ENCODE measurements at regions not wholly inside any gene's neighbourhood (a gene's known extent, or its start where the extent isn't known, plus 50 kb on each side); places are given as distances from the start of the nearest gene placed in this dataset.
"Not testable (repeated sequence)": the region's sequence is repeated elsewhere in the genome, so short reads cannot be mapped to it uniquely, and the experiment has no call there.

GRCh38 chr13:109323338-109323737 lies 463.0 kb downstream of the IRS2 start:
- no peaks in the 10 kb centered on the region for H3K36me3 Mint-ChIP-seq
- H3K4me1 Mint-ChIP-seq, result no peaks in the 10 kb centered on the region
- CTCF ChIA-PET, result no interaction called here
- no peaks in the 10 kb centered on the region for H3K36me3 ChIP-seq (ENCODE audit: control insufficient read depth in 2 of 2, extremely low read depth in 1 of 2, insufficient read depth in 1 of 2, low read length in 1 of 2)
- H3K4me3 Mint-ChIP-seq, result no peak overlapping the region
- POLR2A ChIA-PET, result no interaction called here
- H3K4me3 ChIP-seq (ENCODE audit: control insufficient read depth in 1 of 2, extremely low read depth in 1 of 2, low read length in 1 of 2), result no peak overlapping the region
- no peaks in the 10 kb centered on the region for H3K27me3 ChIP-seq (replicated peaks in 1 of 2; ENCODE audit: control insufficient read depth in 2 of 2, extremely low read depth in 1 of 2, insufficient read depth in 2 of 2, low read length in 1 of 2)
- no peaks in the 10 kb centered on the region for H3K4me1 ChIP-seq (ENCODE audit: control insufficient read depth in 1 of 2, extremely low read depth in 1 of 2, insufficient read depth in 2 of 2, low read length in 2 of 2)
- no peak for ATAC-seq (replicated peaks in 1 of 4)
- H3K27ac Mint-ChIP-seq, result no peak overlapping the region
- 87% methylated on average over 3 of the region's 4 CpGs for WGBS (ENCODE audit: insufficient coverage)
- peaks cover 0 to 15% of the 10 kb centered on the region in 2 donors for H3K27me3 Mint-ChIP-seq
- H3K9me3 ChIP-seq, result no peaks in the 10 kb centered on the region
- peaks cover 0 to under 1% (median under 1%) of the 10 kb centered on the region in 3 donors for H3K9me3 Mint-ChIP-seq
- no peak overlapping the region for H3K27ac ChIP-seq (ENCODE audit: low read length)
- no peak for DNase-seq

- peaks cover 0 to 8% (median 3%) of the 10 kb centered on the region in 3 donors for H3K9me3 Mint-ChIP-seq
- WGBS (ENCODE audit: insufficient coverage), result 84% methylated on average over 20 of the region's 23 CpGs
- no peaks in the 10 kb centered on the region for H3K36me3 Mint-ChIP-seq
- H3K27ac ChIP-seq (ENCODE audit: low read length), result no peak overlapping the region
- H3K9me3 ChIP-seq, result no peaks in the 10 kb centered on the region
- ChIA-PET POLR2A (no interaction called here), CTCF (no interaction called here)
- H3K27ac Mint-ChIP-seq, result no peak overlapping the region
- no peaks in the 10 kb centered on the region for H3K4me1 Mint-ChIP-seq
- H3K27me3 Mint-ChIP-seq, result peaks cover 0 to 7% of the 10 kb centered on the region in 2 donors
- no peaks in the 10 kb centered on the region for H3K36me3 ChIP-seq (ENCODE audit: control insufficient read depth in 2 of 2, extremely low read depth in 1 of 2, insufficient read depth in 1 of 2, low read length in 1 of 2)
- no peak overlapping the region for H3K4me3 ChIP-seq (ENCODE audit: control insufficient read depth in 1 of 2, extremely low read depth in 1 of 2, low read length in 1 of 2)
- no peaks in the 10 kb centered on the region for H3K27me3 ChIP-seq (replicated peaks in 1 of 2; ENCODE audit: control insufficient read depth in 2 of 2, extremely low read depth in 1 of 2, insufficient read depth in 2 of 2, low read length in 1 of 2)
- ATAC-seq (replicated peaks in 1 of 4) (no peak), DNase-seq (no peak)
- no peaks in the 10 kb centered on the region for H3K4me1 ChIP-seq (ENCODE audit: control insufficient read depth in 1 of 2, extremely low read depth in 1 of 2, insufficient read depth in 2 of 2, low read length in 2 of 2)
- no peak overlapping the region for H3K4me3 Mint-ChIP-seq
Observed at GRCh38 chr13:109318945-109319590, 467.3 kb downstream of the IRS2 start.

- H3K4me3 Mint-ChIP-seq, result no peak overlapping the region
- no peak overlapping the region for H3K27ac Mint-ChIP-seq
- H3K27me3 Mint-ChIP-seq, result peaks cover 0 to 5% of the 10 kb centered on the region in 2 donors
- 92% methylated on average over 2 of the region's 4 CpGs for WGBS (ENCODE audit: insufficient coverage)
- no peak for DNase-seq
- H3K36me3 ChIP-seq (ENCODE audit: control insufficient read depth in 2 of 2, extremely low read depth in 1 of 2, insufficient read depth in 1 of 2, low read length in 1 of 2), result no peaks in the 10 kb centered on the region
- H3K4me1 ChIP-seq (ENCODE audit: control insufficient read depth in 1 of 2, extremely low read depth in 1 of 2, insufficient read depth in 2 of 2, low read length in 2 of 2), result no peaks in the 10 kb centered on the region
- POLR2A ChIA-PET, result no interaction called here
- ATAC-seq (replicated peaks in 1 of 4), result no peak
- CTCF ChIA-PET, result no interaction called here
- H3K27me3 ChIP-seq (replicated peaks in 1 of 2; ENCODE audit: control insufficient read depth in 2 of 2, extremely low read depth in 1 of 2, insufficient read depth in 2 of 2, low read length in 1 of 2), result no peaks in the 10 kb centered on the region
- H3K36me3 Mint-ChIP-seq, result no peaks in the 10 kb centered on the region
- H3K9me3 ChIP-seq, result no peaks in the 10 kb centered on the region
- peaks cover 0 to 8% (median 3%) of the 10 kb centered on the region in 3 donors for H3K9me3 Mint-ChIP-seq
- no peaks in the 10 kb centered on the region for H3K4me1 Mint-ChIP-seq
- no peak overlapping the region for H3K4me3 ChIP-seq (ENCODE audit: control insufficient read depth in 1 of 2, extremely low read depth in 1 of 2, low read length in 1 of 2)
- H3K27ac ChIP-seq (ENCODE audit: low read length), result no peak overlapping the region
Observed at GRCh38 chr13:109315481-109315880, 470.9 kb downstream of the IRS2 start.

- 72% methylated on average over 5 of the region's 5 CpGs for WGBS (ENCODE audit: insufficient coverage)
- H3K27ac ChIP-seq (ENCODE audit: low read length), result no peak overlapping the region
- Mint-ChIP-seq H3K27me3 (no peaks in the 10 kb centered on the region), H3K4me3 (no peak overlapping the region), H3K36me3 (no peaks in the 10 kb centered on the region), H3K27ac (no peak overlapping the region), H3K4me1 (no peaks in the 10 kb centered on the region), H3K9me3 (peaks cover 0 to 8% (median 3%) of the 10 kb centered on the region in 3 donors)
- no peaks in the 10 kb centered on the region for H3K36me3 ChIP-seq (ENCODE audit: control insufficient read depth in 2 of 2, extremely low read depth in 1 of 2, insufficient read depth in 1 of 2, low read length in 1 of 2)
- no peaks in the 10 kb centered on the region for H3K4me1 ChIP-seq (ENCODE audit: control insufficient read depth in 1 of 2, extremely low read depth in 1 of 2, insufficient read depth in 2 of 2, low read length in 2 of 2)
- ChIA-PET POLR2A (no interaction called here), CTCF (no interaction called here)
- no peak overlapping the region for H3K4me3 ChIP-seq (ENCODE audit: control insufficient read depth in 1 of 2, extremely low read depth in 1 of 2, low read length in 1 of 2)
- no peak for DNase-seq
- H3K9me3 ChIP-seq, result no peaks in the 10 kb centered on the region
- H3K27me3 ChIP-seq (replicated peaks in 1 of 2; ENCODE audit: control insufficient read depth in 2 of 2, extremely low read depth in 1 of 2, insufficient read depth in 2 of 2, low read length in 1 of 2), result no peaks in the 10 kb centered on the region
- no peak for ATAC-seq (replicated peaks in 1 of 4)
Observed at GRCh38 chr13:109314101-109314500, 472.3 kb downstream of the IRS2 start.

GRCh38 chr13:109312399-109312798 lies 474.0 kb downstream of the IRS2 start:
- DNase-seq (no peak), ATAC-seq (replicated peaks in 1 of 4) (no peak)
- no peak overlapping the region for H3K27ac Mint-ChIP-seq
- peaks cover 0 to 5% (median 0%) of the 10 kb centered on the region in 3 donors for H3K9me3 Mint-ChIP-seq
- no peaks in the 10 kb centered on the region for H3K4me1 Mint-ChIP-seq
- Histone ChIP-seq H3K4me1 (ENCODE audit: control insufficient read depth in 1 of 2, extremely low read depth in 1 of 2, insufficient read depth in 2 of 2, low read length in 2 of 2) (no peaks in the 10 kb centered on the region), H3K9me3 (no peaks in the 10 kb centered on the region), H3K27me3 (replicated peaks in 1 of 2; ENCODE audit: control insufficient read depth in 2 of 2, extremely low read depth in 1 of 2, insufficient read depth in 2 of 2, low read length in 1 of 2) (no peaks in the 10 kb centered on the region), H3K27ac (ENCODE audit: low read length) (no peak overlapping the region), H3K36me3 (ENCODE audit: control insufficient read depth in 2 of 2, extremely low read depth in 1 of 2, insufficient read depth in 1 of 2, low read length in 1 of 2) (no peaks in the 10 kb centered on the region), H3K4me3 (ENCODE audit: control insufficient read depth in 1 of 2, extremely low read depth in 1 of 2, low read length in 1 of 2) (no peak overlapping the region)
- H3K4me3 Mint-ChIP-seq, result no peak overlapping the region
- H3K36me3 Mint-ChIP-seq, result no peaks in the 10 kb centered on the region
- ChIA-PET CTCF (no interaction called here), POLR2A (no interaction called here)
- no peaks in the 10 kb centered on the region for H3K27me3 Mint-ChIP-seq

- H3K27me3 ChIP-seq (replicated peaks in 1 of 2; ENCODE audit: control insufficient read depth in 2 of 2, extremely low read depth in 1 of 2, insufficient read depth in 2 of 2, low read length in 1 of 2); H3K4me3 ChIP-seq (ENCODE audit: control insufficient read depth in 1 of 2, extremely low read depth in 1 of 2, low read length in 1 of 2); H3K27me3 Mint-ChIP-seq; H3K27ac ChIP-seq (ENCODE audit: low read length); DNase-seq; H3K4me3 Mint-ChIP-seq; POLR2A ChIA-PET; H3K36me3 ChIP-seq (ENCODE audit: control insufficient read depth in 2 of 2, extremely low read depth in 1 of 2, insufficient read depth in 1 of 2, low read length in 1 of 2); H3K4me1 Mint-ChIP-seq; ATAC-seq (replicated peaks in 1 of 4); H3K9me3 Mint-ChIP-seq; CTCF ChIA-PET; H3K27ac Mint-ChIP-seq; H3K4me1 ChIP-seq (ENCODE audit: control insufficient read depth in 1 of 2, extremely low read depth in 1 of 2, insufficient read depth in 2 of 2, low read length in 2 of 2); H3K9me3 ChIP-seq; H3K36me3 Mint-ChIP-seq: not testable (repeated sequence)
- 82% methylated on average over 9 of the region's 33 CpGs for WGBS (ENCODE audit: insufficient coverage)
Observed at GRCh38 chr13:109311431-109311976, 474.9 kb downstream of the IRS2 start.
